GM12801 (cell line): ENCODE measurements at regions not wholly inside any gene's neighbourhood (a gene's known extent, or its start where the extent isn't known, plus 50 kb on each side); places are given as distances from the start of the nearest gene placed in this dataset.

Source experiments
- CTCF ChIP-seq: IDR thresholded peaks from one replicate; pipeline ENCODE4 v1.5.1; 2011; ENCODE audit warnings: control low read depth; ENCODE audit not compliant: insufficient read length; ENCODE audit errors: extremely low read depth

GRCh38 chr13:108077284-108077683 is 138.1 kb downstream of the LIG4 start:
- TF ChIP-seq CTCF: no peak

GRCh38 chr13:108070925-108071324 is 144.4 kb downstream of the LIG4 start:
- TF ChIP-seq CTCF: no peak

GRCh38 chr13:108070491-108070890 is 144.8 kb downstream of the LIG4 start:
- no peak for TF ChIP-seq CTCF

GRCh38 chr13:108069521-108070210 is 145.7 kb downstream of the LIG4 start:
- no peak for TF ChIP-seq CTCF

- TF ChIP-seq CTCF: no peak
These were observed 155.2 kb downstream of the LIG4 start for GRCh38 chr13:108060111-108060510.

GRCh38 chr13:108056278-108056677 is 159.1 kb downstream of the LIG4 start:
- TF ChIP-seq CTCF: no peak

GRCh38 chr13:108049211-108049610 is 166.1 kb downstream of the LIG4 start:
- no peak for TF ChIP-seq CTCF
